ENCODE measurements at regions not wholly inside any gene's neighbourhood (a gene's known extent, or its start where the extent isn't known, plus 50 kb on each side); places are given as distances from the start of the nearest gene placed in this dataset.

DNA sequence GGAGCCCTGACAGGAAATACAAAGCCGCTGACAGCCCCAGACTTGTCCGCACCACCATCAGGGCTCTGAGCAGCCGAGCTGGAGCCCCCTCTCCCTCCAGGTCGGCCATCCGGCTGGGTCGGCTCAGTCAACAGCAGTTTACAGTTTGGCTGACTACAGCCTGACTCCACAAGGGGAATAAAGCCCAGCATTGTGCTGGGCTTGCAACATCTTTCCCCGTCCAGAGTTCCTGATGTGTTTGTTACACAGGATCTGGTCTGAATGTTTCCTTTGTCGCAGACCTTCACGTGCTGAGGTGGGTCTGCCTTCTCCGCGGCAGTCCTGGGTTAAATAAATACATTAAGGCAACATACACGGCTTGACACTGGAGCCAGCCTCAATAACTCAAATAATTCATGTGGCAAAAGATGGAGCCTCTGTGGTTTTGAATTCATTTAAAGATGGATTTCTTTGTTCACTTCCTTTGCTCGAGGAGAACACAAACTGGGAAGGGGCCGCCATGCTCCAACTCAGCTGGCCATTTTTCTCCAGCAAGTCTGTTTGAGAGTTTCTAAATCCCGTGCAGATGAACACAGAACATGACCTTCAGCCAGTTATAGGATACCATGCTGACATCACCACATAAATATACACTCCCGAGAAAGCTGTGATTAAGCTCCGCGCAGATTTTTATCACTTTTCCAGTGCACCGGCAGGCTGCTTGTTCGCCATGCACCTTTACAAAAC, 192.1 kb downstream of the WDR11 start:
- TF ChIP-seq, protein P1, sequence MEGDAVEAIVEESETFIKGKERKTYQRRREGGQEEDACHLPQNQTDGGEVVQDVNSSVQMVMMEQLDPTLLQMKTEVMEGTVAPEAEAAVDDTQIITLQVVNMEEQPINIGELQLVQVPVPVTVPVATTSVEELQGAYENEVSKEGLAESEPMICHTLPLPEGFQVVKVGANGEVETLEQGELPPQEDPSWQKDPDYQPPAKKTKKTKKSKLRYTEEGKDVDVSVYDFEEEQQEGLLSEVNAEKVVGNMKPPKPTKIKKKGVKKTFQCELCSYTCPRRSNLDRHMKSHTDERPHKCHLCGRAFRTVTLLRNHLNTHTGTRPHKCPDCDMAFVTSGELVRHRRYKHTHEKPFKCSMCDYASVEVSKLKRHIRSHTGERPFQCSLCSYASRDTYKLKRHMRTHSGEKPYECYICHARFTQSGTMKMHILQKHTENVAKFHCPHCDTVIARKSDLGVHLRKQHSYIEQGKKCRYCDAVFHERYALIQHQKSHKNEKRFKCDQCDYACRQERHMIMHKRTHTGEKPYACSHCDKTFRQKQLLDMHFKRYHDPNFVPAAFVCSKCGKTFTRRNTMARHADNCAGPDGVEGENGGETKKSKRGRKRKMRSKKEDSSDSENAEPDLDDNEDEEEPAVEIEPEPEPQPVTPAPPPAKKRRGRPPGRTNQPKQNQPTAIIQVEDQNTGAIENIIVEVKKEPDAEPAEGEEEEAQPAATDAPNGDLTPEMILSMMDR (IDR thresholded peaks at IDR 0.05; ENCODE audit: insufficient read depth, low read length, poor library complexity, severe bottlenecking) = no peak
- TF ChIP-seq EZH2phosphoT487 (conservative IDR thresholded peaks at IDR 0.05; ENCODE audit: low read length) = no peak
